ENCODE measurements at regions not wholly inside any gene's neighbourhood (a gene's known extent, or its start where the extent isn't known, plus 50 kb on each side); places are given as distances from the start of the nearest gene placed in this dataset.

- ATAC-seq = no peak
- no peaks in the 10 kb centered on the region for H3K27me3 ChIP-seq
- H3K4me1 ChIP-seq = no peaks in the 10 kb centered on the region
- WGBS, 2 donors (ENCODE audit: low coverage in 1 of 2) = 53 to 76% methylated on average over 3 of the region's 7 CpGs
- TF ChIP-seq EP300 (IDR thresholded peaks at IDR 0.05) (no peak), POLR2AphosphoS5 (IDR thresholded peaks at IDR 0.05) (no peak), POLR2A (IDR thresholded peaks at IDR 0.05) (no peak)
- TF ChIP-seq, protein P1, sequence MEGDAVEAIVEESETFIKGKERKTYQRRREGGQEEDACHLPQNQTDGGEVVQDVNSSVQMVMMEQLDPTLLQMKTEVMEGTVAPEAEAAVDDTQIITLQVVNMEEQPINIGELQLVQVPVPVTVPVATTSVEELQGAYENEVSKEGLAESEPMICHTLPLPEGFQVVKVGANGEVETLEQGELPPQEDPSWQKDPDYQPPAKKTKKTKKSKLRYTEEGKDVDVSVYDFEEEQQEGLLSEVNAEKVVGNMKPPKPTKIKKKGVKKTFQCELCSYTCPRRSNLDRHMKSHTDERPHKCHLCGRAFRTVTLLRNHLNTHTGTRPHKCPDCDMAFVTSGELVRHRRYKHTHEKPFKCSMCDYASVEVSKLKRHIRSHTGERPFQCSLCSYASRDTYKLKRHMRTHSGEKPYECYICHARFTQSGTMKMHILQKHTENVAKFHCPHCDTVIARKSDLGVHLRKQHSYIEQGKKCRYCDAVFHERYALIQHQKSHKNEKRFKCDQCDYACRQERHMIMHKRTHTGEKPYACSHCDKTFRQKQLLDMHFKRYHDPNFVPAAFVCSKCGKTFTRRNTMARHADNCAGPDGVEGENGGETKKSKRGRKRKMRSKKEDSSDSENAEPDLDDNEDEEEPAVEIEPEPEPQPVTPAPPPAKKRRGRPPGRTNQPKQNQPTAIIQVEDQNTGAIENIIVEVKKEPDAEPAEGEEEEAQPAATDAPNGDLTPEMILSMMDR (IDR thresholded peaks at IDR 0.05) = no peak
- no peak overlapping the region for H3K27ac ChIP-seq
- H3K9me3 ChIP-seq = no peaks in the 10 kb centered on the region
- no peaks in the 10 kb centered on the region for H3K36me3 ChIP-seq
- no peak overlapping the region for H3K4me3 ChIP-seq
Measured at GRCh38 chrX:107561468-107562215, 66.7 kb upstream of the PRPS1 start.

- 37 to 53% methylated on average over 3 of the region's 3 CpGs for WGBS, 2 donors (ENCODE audit: low coverage in 1 of 2)
Measured at GRCh38 chrX:107562482-107562881, 65.8 kb upstream of the PRPS1 start.

DNA sequence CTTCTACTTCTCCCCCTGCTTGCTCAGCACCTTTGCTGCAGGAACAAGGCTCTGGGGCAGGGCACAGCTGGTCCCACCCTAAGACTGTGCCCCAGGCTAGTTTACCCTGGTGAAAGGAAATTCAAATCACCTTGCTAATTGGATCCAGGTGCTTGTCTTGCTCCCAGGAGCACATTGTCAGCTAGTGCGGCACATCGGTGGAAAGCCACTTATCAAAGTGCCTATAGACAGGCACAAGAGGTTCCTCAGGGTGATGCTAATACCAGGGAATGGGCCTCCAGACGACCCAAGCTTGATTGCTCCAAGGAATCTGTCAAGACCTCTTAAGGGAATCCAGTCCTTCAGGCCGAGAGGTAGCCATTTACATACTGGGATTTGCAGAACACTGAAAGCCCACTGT lies 64.5 kb upstream of the PRPS1 start:
- Histone ChIP-seq H3K9me3 (no peaks in the 10 kb centered on the region), H3K4me1 (no peaks in the 10 kb centered on the region), H3K36me3 (no peaks in the 10 kb centered on the region), H3K4me3 (no peak overlapping the region), H3K27ac (no peak overlapping the region), H3K27me3 (no peaks in the 10 kb centered on the region)
- no peak for ATAC-seq
- 29% methylated on average over 2 of the region's 4 CpGs; no CpG with 5 or more reads in 1 of the 2 donors for WGBS, 2 donors (ENCODE audit: low coverage in 1 of 2)
- TF ChIP-seq POLR2AphosphoS5 (IDR thresholded peaks at IDR 0.05) = no peak

More at GRCh38 chrX:107562482-107562881, 65.8 kb upstream of the PRPS1 start:
- no peak for ATAC-seq
- no peak for TF ChIP-seq POLR2A (IDR thresholded peaks at IDR 0.05)
- TF ChIP-seq, protein P1 (IDR thresholded peaks at IDR 0.05) = no peak
- TF ChIP-seq EP300 (IDR thresholded peaks at IDR 0.05) = no peak
- TF ChIP-seq POLR2AphosphoS5 (IDR thresholded peaks at IDR 0.05) = no peak
- no peaks in the 10 kb centered on the region for H3K27me3 ChIP-seq
- H3K27ac ChIP-seq = no peak overlapping the region
- H3K9me3 ChIP-seq = no peaks in the 10 kb centered on the region
- H3K36me3 ChIP-seq = no peaks in the 10 kb centered on the region
- no peaks in the 10 kb centered on the region for H3K4me1 ChIP-seq
- no peak overlapping the region for H3K4me3 ChIP-seq

GRCh38 chrX:107565015-107565414 lies 63.3 kb upstream of the PRPS1 start:
- Histone ChIP-seq H3K27me3 (no peaks in the 10 kb centered on the region), H3K4me3 (no peak overlapping the region), H3K36me3 (no peaks in the 10 kb centered on the region), H3K4me1 (no peaks in the 10 kb centered on the region), H3K9me3 (no peaks in the 10 kb centered on the region), H3K27ac (no peak overlapping the region)
- WGBS, 2 donors (ENCODE audit: low coverage in 1 of 2) = 100% methylated on average over 3 of the region's 3 CpGs; no CpG with 5 or more reads in 1 of the 2 donors
- TF ChIP-seq POLR2AphosphoS5 (IDR thresholded peaks at IDR 0.05) (no peak), EP300 (IDR thresholded peaks at IDR 0.05) (no peak), POLR2A (IDR thresholded peaks at IDR 0.05) (no peak)
- TF ChIP-seq, protein P1 (IDR thresholded peaks at IDR 0.05) = no peak
- ATAC-seq = no peak

DNA sequence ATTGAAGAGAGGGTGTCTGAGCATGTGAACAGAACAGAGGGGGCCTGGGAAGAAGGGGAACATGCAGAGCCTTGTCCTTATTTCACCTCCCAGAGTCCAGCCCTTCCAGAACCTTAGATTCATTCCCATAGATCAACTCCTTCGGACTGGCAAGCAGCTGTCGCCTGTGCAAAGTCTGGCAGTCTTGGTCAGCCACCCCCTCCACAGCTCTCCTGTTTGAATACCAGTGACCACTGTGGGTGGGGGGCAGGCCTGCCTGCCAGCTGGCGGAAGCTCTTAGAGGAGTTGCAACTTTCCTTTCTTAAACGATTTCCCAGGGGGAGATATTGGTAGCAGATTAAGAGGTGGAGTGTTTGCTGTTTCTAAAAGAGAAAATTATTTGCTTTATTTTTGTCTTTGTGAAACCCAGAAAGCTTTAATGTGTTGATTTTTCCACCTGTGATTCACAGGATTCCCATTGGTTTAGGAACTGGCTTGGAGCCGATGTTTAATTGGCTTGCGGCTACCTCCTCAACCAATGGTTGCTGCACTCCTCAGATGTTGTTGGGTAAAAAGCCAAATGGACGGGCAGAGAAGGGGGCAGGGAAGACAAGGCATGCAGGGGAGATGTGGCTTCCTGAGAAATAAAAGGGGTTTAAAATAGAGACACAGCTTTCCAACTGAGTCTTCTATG lies 62.2 kb upstream of the PRPS1 start:
- Histone ChIP-seq H3K9me3 (no peaks in the 10 kb centered on the region), H3K27ac (no peak overlapping the region), H3K36me3 (no peaks in the 10 kb centered on the region), H3K27me3 (no peaks in the 10 kb centered on the region), H3K4me3 (no peak overlapping the region), H3K4me1 (no peaks in the 10 kb centered on the region)
- WGBS, 2 donors (ENCODE audit: low coverage in 1 of 2) = 20 to 51% methylated on average over 1 to 3 of the region's 7 CpGs
- TF ChIP-seq, protein P1 (IDR thresholded peaks at IDR 0.05) = no peak
- TF ChIP-seq POLR2A (IDR thresholded peaks at IDR 0.05) (no peak), EP300 (IDR thresholded peaks at IDR 0.05) (no peak), POLR2AphosphoS5 (IDR thresholded peaks at IDR 0.05) (no peak)
- ATAC-seq = no peak
